ENCODE measurements at regions not wholly inside any gene's neighbourhood (a gene's known extent, or its start where the extent isn't known, plus 50 kb on each side); places are given as distances from the start of the nearest gene placed in this dataset.

- DNase-seq = no peak
Measured at GRCh38 chr4:63460075-63460474, 949.2 kb downstream of the TECRL start.

- DNase-seq = no peak
Measured at GRCh38 chr4:63459329-63459728, 949.9 kb downstream of the TECRL start.

DNA sequence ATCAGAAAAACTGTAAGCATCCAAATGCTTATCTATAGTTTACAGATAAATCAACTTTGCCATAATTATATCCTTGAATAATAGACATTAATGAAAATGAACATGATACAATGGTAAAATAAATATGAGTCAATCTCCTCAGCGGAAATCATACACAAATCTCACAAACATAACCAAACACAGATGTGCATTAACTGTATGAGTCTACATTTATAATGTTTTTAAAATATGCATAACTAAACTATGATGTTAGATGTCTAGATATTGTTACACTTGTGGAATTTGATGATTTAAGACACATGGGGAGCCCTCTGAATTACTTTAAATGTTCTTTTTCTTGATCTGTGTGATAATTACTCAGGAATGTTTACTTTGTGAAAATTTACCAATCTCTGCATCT is 951.2 kb downstream of the TECRL start:
- DNase-seq = no peak

GRCh38 chr4:63440236-63440635 is 969.0 kb downstream of the TECRL start:
- DNase-seq = no peak

DNA sequence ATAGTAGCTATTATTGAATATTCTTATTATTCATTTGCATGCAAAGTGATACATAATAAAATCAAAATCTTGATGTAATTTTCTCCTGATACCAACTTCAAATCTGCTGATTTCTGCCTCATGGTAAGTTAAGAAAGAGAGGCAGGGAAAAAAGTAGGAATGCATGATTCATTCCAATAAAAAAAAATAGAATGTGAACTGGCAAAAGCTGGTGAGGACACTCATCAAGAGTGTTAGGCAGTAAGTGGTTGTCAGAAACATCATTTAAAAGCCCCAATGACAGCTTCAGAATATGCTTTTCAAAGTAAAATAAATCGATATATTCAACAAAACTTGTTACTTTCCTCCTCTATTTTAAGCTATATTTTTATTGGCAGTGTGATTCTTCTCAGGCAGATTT is 979.1 kb downstream of the TECRL start:
- DNase-seq = no peak

DNA sequence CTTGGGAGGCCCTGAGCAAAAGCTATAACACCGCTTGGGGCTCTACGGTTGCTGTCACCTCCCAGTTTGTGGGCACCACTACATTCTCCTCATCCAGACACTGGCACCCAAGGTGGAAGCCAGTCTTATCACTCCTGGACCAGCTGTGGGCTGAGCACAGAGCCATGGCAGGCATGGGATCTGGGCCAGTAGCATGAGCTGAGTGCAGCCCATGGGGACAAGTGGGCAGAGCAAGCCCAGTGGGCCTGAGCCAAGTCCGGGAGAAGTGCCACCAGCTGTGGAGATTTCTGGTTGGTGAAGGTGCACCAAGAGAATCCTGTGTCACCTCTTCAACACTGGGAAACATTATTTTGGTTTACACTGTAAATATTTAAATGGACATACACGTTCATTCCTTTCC is 1013.0 kb downstream of the TECRL start:
- DNase-seq = no peak

DNA sequence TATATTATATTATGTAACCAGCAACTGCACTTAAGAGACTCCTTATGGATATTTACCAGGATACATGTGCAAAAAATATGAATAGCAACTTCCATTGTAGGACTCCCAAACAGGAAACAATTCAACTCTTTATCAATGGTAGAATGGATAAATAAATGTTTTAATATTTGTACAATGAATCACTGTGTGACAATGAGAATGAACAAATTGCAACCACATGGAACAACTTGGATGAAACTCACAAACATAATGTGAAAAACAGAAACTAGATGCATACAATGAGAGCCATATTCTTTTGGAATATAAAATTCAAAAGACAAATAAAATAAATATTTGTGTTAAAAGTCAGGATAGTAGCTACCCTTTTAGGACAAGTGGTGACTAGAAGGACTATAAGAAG is 1015.7 kb downstream of the TECRL start:
- DNase-seq = no peak

DNA sequence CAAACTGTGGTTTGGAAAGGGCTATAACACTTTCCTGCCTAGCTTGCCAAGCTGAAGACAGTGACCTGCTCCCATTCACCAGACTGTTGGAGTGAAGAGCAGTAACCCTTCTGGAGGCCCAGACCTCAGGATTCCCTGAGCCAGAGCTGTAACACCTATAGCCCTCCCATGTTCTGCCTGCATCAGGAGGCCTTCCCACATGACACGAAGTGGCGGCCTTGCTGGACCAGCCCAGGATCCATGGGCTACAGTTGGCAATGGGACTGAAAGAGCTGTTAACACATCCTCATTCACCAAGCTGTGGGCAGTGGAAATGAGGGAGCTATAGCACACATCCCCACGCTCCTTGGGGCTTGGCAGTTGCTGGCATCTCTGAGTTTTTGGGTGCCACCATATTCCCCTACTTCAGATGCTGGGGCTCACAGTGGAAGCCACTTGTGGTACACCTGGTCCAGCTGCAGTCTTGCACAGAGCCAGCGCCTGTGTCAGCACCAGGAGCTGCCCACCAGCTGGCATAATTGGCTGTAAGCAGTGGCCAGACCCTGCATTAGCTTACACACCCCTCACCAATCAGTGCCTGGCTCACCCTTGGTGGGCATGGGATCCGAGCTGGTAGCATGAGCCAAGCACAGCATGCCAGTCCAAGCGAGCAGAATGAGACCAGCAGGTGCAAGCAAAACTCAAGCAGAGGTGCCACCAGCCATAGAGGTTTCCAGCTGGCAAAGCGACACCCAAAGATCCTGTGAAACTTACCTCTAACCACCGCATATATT is 1029.3 kb downstream of the TECRL start:
- DNase-seq = no peak

DNA sequence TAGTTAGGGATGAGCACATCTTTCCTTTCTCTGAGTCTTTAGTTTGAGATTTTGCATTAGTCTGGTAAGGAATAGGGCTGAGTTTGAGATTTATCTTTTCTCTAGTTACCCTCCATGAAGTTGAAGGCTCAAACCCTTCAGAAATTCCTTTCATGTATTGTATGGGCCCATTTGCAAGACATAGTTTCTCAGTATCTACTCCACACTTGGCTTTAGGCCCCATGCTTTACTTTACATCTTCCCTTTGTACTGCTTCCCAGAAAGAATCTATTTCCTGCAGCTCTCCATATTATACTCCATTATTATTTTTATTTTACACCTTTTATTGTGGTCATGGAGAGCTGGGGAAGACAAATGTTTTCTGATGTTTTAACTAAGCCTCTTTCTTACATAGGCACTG is 1038.2 kb downstream of the TECRL start:
- no peak for DNase-seq

DNA sequence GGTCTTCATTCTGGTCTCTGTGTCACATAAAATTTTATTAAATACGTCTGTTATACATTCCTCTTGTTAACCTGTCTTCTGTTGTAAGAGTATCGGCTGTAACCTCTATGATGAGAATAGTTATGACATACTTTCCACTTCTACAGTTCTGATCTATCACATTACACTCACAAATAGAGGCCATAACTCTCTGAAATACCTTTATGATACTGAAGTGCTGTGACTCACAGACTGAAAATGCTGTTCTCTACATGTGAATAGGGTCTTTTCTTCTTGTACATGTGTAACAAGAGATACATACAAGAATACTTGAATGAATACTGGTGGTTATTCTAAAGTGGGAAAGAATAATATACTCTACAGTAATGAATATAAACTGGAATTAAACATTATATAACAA is 1047.6 kb downstream of the TECRL start:
- no peak for DNase-seq

- DNase-seq = no peak
Measured at GRCh38 chr4:63361066-63361465, 1048.2 kb downstream of the TECRL start.

DNA sequence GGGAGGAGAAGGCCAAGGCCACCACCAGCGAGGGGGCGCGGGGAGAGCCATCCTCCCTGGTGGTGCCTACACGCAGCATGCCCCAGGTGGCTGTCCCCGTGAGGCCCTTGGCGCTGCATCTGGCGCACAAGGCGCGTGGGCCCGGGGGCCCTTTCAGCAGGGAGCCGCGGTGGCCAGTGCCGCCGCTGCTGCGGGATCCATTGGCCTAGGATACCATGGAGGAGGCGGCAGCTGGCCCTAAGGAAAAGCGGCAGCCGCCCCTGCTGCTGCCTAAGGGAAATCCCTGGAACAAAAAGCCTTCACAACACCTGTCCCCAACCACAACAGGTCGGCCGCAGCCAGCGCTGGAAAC is 1059.6 kb downstream of the TECRL start:
- no peak for DNase-seq

GRCh38 chr4:63348735-63349673 is 1060.2 kb downstream of the TECRL start:
- no peak for DNase-seq

DNA sequence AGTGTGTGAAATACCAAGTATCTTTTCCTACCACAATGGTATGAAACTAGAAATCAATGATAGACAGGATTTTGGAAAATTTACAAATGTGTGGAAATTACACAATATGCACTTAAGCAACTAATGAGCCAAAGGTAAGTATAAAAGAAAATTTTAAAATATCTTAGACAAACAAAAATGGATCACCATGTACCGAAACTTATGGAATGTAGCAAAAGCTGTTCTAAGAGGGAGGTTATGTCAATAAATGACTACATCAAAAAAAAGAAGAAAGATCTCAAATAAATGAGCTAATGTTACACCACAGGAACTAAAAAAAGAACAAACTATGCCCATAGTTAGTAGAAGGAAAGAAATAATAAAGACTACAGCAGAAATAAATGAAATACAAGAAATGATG is 1084.1 kb downstream of the TECRL start:
- DNase-seq = no peak

DNA sequence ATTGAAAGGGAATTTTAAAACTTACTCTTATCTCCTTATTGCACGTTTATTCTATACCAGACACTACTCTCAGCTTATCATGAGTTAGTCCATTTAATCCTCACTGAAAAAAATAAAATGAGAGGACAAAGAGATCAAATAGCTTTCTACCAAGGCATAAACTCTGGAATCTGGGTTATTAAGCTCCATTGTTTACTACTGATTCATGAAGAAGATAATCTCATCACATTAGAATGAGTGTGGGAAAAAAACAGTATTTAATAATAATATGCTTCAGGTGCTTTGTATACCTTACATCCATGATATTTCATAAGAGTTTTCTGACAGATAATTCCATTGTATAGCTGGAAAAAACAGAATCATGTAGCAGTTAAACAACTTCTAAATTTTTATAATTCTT is 1092.6 kb downstream of the TECRL start:
- no peak for DNase-seq

GRCh38 chr4:63315651-63316050 is 1093.6 kb downstream of the TECRL start:
- DNase-seq = no peak

GRCh38 chr4:63308697-63309096 is 1100.6 kb downstream of the TECRL start:
- no peak for DNase-seq

DNA sequence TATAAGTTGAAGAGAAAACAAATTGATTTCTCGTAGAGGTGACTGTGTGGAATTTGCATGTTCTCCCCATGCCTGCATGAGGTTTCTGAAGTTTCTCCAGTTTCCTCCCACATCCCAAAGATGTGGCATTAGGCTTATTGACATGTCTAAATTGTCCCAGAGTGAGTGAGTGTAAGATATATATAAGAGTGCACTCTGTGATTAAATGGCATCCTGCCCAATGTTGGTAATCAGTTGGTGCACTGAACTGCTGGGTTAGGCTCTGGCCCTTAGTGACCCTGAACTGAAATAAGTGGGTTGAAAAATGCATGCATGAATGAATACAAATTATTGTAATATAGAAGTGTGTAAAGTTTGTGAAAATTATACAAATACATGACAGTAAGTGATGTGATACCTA is 1106.5 kb downstream of the TECRL start:
- no peak for DNase-seq

GRCh38 chr4:63302078-63302477 is 1107.2 kb downstream of the TECRL start:
- DNase-seq = no peak

- no peak for DNase-seq
Measured at GRCh38 chr4:63296773-63297172, 1112.5 kb downstream of the TECRL start.

DNA sequence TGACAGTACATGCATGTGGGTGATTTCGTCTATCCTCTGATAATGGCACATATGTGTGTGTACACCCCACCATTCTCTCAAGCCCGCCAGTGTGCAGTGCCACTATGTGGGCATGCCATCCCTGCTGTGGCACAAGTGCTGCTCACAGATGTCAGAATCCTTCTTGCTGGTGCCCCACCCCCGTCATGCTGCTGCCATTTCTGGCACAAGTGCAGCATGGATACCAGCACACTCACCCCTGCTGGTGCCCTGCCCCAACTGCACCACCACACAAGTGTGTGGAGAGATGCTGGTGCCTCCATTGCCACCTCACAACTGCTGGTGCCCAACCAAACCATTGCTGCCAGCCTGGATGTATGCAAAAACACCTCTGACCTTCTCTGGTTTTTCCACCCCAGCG is 1133.8 kb downstream of the TECRL start:
- DNase-seq = no peak

DNA sequence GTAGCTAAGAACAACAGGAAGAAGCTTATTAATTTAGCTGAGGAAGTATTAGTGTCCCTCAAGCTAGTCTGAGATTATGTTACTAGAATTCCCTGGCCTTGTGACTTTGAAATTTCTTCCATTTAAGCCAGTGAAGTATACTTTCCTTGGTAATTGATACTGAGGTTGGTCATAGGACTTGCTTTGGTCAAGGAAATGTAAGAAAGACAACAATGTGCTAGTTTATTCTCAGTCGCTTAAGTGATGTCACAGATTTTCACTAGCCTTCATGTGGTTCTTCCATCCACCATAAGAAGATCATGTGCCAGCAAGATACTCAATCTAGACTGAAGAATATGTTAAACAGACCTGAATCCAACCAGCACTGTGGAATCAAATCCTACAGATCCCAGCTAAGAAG is 1140.1 kb downstream of the TECRL start:
- DNase-seq = no peak

GRCh38 chr4:63233671-63234070 is 1175.6 kb downstream of the TECRL start:
- DNase-seq = no peak

DNA sequence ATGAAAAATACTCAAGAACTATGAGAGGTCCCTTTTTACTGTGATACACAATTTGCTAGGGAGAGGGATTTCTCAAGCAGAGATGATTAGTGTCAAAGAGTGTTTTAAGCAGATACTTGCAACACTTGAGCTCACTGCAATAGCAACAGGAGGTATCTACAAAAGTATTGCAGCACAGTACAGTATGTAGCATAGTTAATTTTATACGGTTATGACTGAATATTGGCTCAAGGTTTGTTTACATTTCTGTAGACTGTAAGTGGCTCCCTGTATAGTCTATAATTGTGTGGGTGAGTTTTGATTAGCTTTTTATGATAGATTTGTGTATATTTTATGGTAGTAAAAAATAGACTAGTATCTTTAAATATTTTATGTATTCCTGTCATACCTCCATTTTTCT is 1177.2 kb downstream of the TECRL start:
- no peak for DNase-seq

Data from NCI-H1436 treated with DMSO at 0.1 percent for 48 hours (cell line).